NCI-H1694 treated with DMSO at 0.1 percent for 48 hours (cell line): ENCODE measurements at regions not wholly inside any gene's neighbourhood (a gene's known extent, or its start where the extent isn't known, plus 50 kb on each side); places are given as distances from the start of the nearest gene placed in this dataset.

ENCODE experiments used
- DNase-seq: peaks from one replicate; lab custom pipeline; 2025; lab: John Stamatoyannopoulos, UW

- DNase-seq = no peak
Measured at GRCh38 chr17:68740555-68741447, 139.6 kb upstream of the FAM20A start.

GRCh38 chr17:68737761-68738443, 136.7 kb upstream of the FAM20A start:
- no peak for DNase-seq

- DNase-seq = no peak
Measured at GRCh38 chr17:68734931-68735330, 133.8 kb upstream of the FAM20A start.

- DNase-seq = no peak
Measured at GRCh38 chr17:68734187-68734900, 133.2 kb upstream of the FAM20A start.

- DNase-seq = no peak
Measured at GRCh38 chr17:68733241-68734176, 132.3 kb upstream of the FAM20A start.

- no peak for DNase-seq
Measured at GRCh38 chr17:68732301-68732749, 131.2 kb upstream of the FAM20A start.

- no peak for DNase-seq
Measured at GRCh38 chr17:68731465-68731864, 130.3 kb upstream of the FAM20A start.

GRCh38 chr17:68719431-68719830, 118.3 kb upstream of the FAM20A start:
- no peak for DNase-seq

- no peak for DNase-seq
Measured at GRCh38 chr17:68718926-68719325, 117.8 kb upstream of the FAM20A start.

- no peak for DNase-seq
Measured at GRCh38 chr17:68718465-68718864, 117.3 kb upstream of the FAM20A start.

- no peak for DNase-seq
Measured at GRCh38 chr17:68714676-68715075, 113.5 kb upstream of the FAM20A start.

GRCh38 chr17:68711858-68712257, 110.7 kb upstream of the FAM20A start:
- DNase-seq = no peak

GRCh38 chr17:68710976-68711375, 109.8 kb upstream of the FAM20A start:
- no peak for DNase-seq

- no peak for DNase-seq
Measured at GRCh38 chr17:68710035-68710780, 109.0 kb upstream of the FAM20A start.

GRCh38 chr17:68709461-68709860, 108.3 kb upstream of the FAM20A start:
- no peak for DNase-seq

GRCh38 chr17:68707031-68707430, 105.9 kb upstream of the FAM20A start:
- DNase-seq = no peak

- DNase-seq = no peak
Measured at GRCh38 chr17:68706356-68706920, 105.3 kb upstream of the FAM20A start.

- DNase-seq = no peak
Measured at GRCh38 chr17:68705714-68706076, 104.5 kb upstream of the FAM20A start.

- no peak for DNase-seq
Measured at GRCh38 chr17:68704871-68705713, 103.9 kb upstream of the FAM20A start.

GRCh38 chr17:68701046-68701445, 99.9 kb upstream of the FAM20A start:
- no peak for DNase-seq
